GM21515 (cell line): ENCODE measurements at regions not wholly inside any gene's neighbourhood (a gene's known extent, or its start where the extent isn't known, plus 50 kb on each side); places are given as distances from the start of the nearest gene placed in this dataset.

Source experiments
- ATAC-seq: cut with Tn5 transposase; IDR thresholded peaks from one replicate; pipeline ENCODE4 v1.9.1; 2021; ENCODE audit not compliant: unreplicated experiment

GRCh38 chr3:194218646-194219453 is 82.9 kb downstream of the HES1 start:
- no peak for ATAC-seq

- ATAC-seq, result no peak
These were observed 84.0 kb downstream of the HES1 start for GRCh38 chr3:194219826-194220410.

- ATAC-seq, result no peak
These were observed 85.0 kb downstream of the HES1 start for GRCh38 chr3:194220901-194221326.

- ATAC-seq, result no peak
These were observed 85.4 kb downstream of the HES1 start for GRCh38 chr3:194221336-194221735.

- no peak for ATAC-seq
These were observed 88.0 kb downstream of the HES1 start for GRCh38 chr3:194223951-194224350.

GRCh38 chr3:194224471-194225417 is 88.8 kb downstream of the HES1 start:
- ATAC-seq, result no peak

GRCh38 chr3:194225418-194225812 is 89.5 kb downstream of the HES1 start:
- no peak for ATAC-seq

- ATAC-seq, result no peak
These were observed 90.2 kb downstream of the HES1 start for GRCh38 chr3:194225988-194226663.

GRCh38 chr3:194231929-194232832 is 96.2 kb downstream of the HES1 start:
- ATAC-seq, result no peak

- ATAC-seq, result no peak
These were observed 97.2 kb downstream of the HES1 start for GRCh38 chr3:194233150-194233549.

- ATAC-seq, result no peak
These were observed 99.2 kb downstream of the HES1 start for GRCh38 chr3:194235160-194235559.

GRCh38 chr3:194237110-194237509 is 101.2 kb downstream of the HES1 start:
- ATAC-seq, result no peak

- ATAC-seq, result no peak
These were observed 104.8 kb downstream of the HES1 start for GRCh38 chr3:194240766-194241165.

- ATAC-seq, result no peak
These were observed 107.4 kb downstream of the HES1 start for GRCh38 chr3:194243172-194243837.

- ATAC-seq, result no peak
These were observed 107.0 kb downstream of the CPN2 start for GRCh38 chr3:194244167-194244566.

GRCh38 chr3:194245474-194245873 is 105.7 kb downstream of the CPN2 start:
- ATAC-seq, result no peak

- no peak for ATAC-seq
These were observed 105.1 kb downstream of the CPN2 start for GRCh38 chr3:194245975-194246561.

GRCh38 chr3:194246709-194247349 is 104.3 kb downstream of the CPN2 start:
- no peak for ATAC-seq

GRCh38 chr3:194247350-194247740 is 103.8 kb downstream of the CPN2 start:
- no peak for ATAC-seq
